H1 (cell line): ENCODE measurements at regions not wholly inside any gene's neighbourhood (a gene's known extent, or its start where the extent isn't known, plus 50 kb on each side); places are given as distances from the start of the nearest gene placed in this dataset.

Experiments
- CTCF ChIA-PET: fragments of 300-600 bp; sonication (Branson Sonifier 250); formaldehyde crosslinking; loops from one replicate; lab custom pipeline; 2021; ENCODE audit not compliant: partially characterized antibody; lab: Charles Lee
- POLR2A ChIA-PET: fragments of 300-600 bp; sonication (Branson Sonifier 250); formaldehyde crosslinking; loops from one replicate; lab custom pipeline; 2021; ENCODE audit warnings: inconsistent platforms; ENCODE audit not compliant: partially characterized antibody; lab: Charles Lee
- DNase-seq, 2 experiments: peaks; one replicate each; pipeline versions ENCODE4 v3.0.0 to v3.0.0-alpha.2; 2010 to 2022; ENCODE audit warnings: low spot score in 2 of 2, low read depth in 1 of 2, mixed read lengths in 1 of 2
- FAIRE-seq: peaks from 2 replicates; lab custom pipeline; 2011; peaks lifted over from hg19 to GRCh38; lab: Jason Lieb, UNC
- H2AFZ ChIP-seq: 2 replicates; pipeline ENCODE4 v1.8.1; 2012; ENCODE audit warnings: low read length, inconsistent platforms
- H2AK5ac ChIP-seq: 2 replicates; pipeline ENCODE4 v1.6.1; 2013; ENCODE audit warnings: low read depth, low read length
- H2BK120ac ChIP-seq: replicated peaks from 2 replicates; pipeline ENCODE3; 2013; ENCODE audit warnings: low read depth, low read length, inconsistent platforms
- H2BK12ac ChIP-seq: 2 replicates; pipeline ENCODE4 v1.6.1; 2013; ENCODE audit warnings: low read depth, low read length
- H2BK15ac ChIP-seq: 2 replicates; pipeline ENCODE4 v1.6.1; 2013; ENCODE audit warnings: low read length
- H2BK20ac ChIP-seq: 2 replicates; pipeline ENCODE4 v1.6.1; 2013; ENCODE audit warnings: low read length
- H2BK5ac ChIP-seq: 2 replicates; pipeline ENCODE4 v1.6.1; 2013; ENCODE audit warnings: low read depth, low read length
- H3K14ac ChIP-seq: 2 replicates; pipeline ENCODE4 v1.6.1; 2013; ENCODE audit warnings: inconsistent platforms; ENCODE audit not compliant: insufficient read length
- H3K18ac ChIP-seq: 2 replicates; pipeline ENCODE4 v1.6.1; 2013; ENCODE audit warnings: low read length; ENCODE audit errors: extremely low read depth
- H3K23ac ChIP-seq: 2 replicates; pipeline ENCODE4 v1.6.1; 2013; ENCODE audit warnings: inconsistent platforms; ENCODE audit not compliant: insufficient read length
- H3K23me2 ChIP-seq: 2 replicates; pipeline ENCODE4 v1.6.1; 2013; ENCODE audit warnings: low read depth, low read length
- H3K27ac ChIP-seq: 2 replicates; pipeline ENCODE4 v1.6.1; 2011; ENCODE audit warnings: low read depth, low read length, inconsistent platforms
- H3K27me3 ChIP-seq, 4 experiments: replicated peaks in 1 of 4; 1 replicate in 1 of 4; 2 replicates in 3 of 4; pipeline versions ENCODE4 v1.6.1 to v1.8.1; 2011 to 2013; ENCODE audit warnings: low read length in 3 of 4, mild to moderate bottlenecking in 3 of 4, inconsistent platforms in 2 of 4, mixed read lengths in 2 of 4, moderate library complexity in 1 of 4; ENCODE audit not compliant: control insufficient read depth in 3 of 4, insufficient read depth in 3 of 4; ENCODE audit errors: extremely low read depth in 1 of 4
- H3K36me3 ChIP-seq, 4 experiments: 2 replicates each; pipeline versions ENCODE4 v1.6.1 to v1.8.1; 2011 to 2013; ENCODE audit warnings: mild to moderate bottlenecking in 4 of 4, low read length in 3 of 4, moderate library complexity in 2 of 4, control low read depth in 1 of 4, inconsistent platforms in 1 of 4; ENCODE audit not compliant: insufficient read depth in 4 of 4, control insufficient read depth in 2 of 4
- H3K4ac ChIP-seq: replicated peaks from 2 replicates; pipeline ENCODE3; 2013; ENCODE audit warnings: low read length, low read depth, mixed read lengths, inconsistent platforms; ENCODE audit not compliant: insufficient read length
- H3K4me1 ChIP-seq, 4 experiments: replicated peaks in 1 of 4; 1 replicate in 1 of 4; 2 replicates in 3 of 4; pipeline versions ENCODE4 v1.6.1 to v1.8.1; 2011 to 2013; ENCODE audit warnings: low read length in 3 of 4, inconsistent platforms in 2 of 4, mixed read lengths in 1 of 4; ENCODE audit not compliant: insufficient read depth in 4 of 4, control insufficient read depth in 3 of 4
- H3K4me2 ChIP-seq, 2 experiments: 2 replicates each; pipeline versions ENCODE4 v1.6.1 to v1.8.1; 2011 to 2013; ENCODE audit warnings: low read depth in 2 of 2, low read length in 2 of 2, control low read depth in 1 of 2, inconsistent platforms in 1 of 2, mild to moderate bottlenecking in 1 of 2; ENCODE audit not compliant: insufficient read depth in 1 of 2
- H3K4me3 ChIP-seq, 4 experiments: fragments of 200-600, 300-600 bp in 1 of 4; sonication (generic), shearing (Covaris generic), sonication (Bioruptor Twin) in 1 of 4; 2 replicates each; pipeline versions ENCODE4 v1.5.1 to v1.8.1; 2011 to 2016; ENCODE audit warnings: low read length in 4 of 4, low read depth in 3 of 4, control low read depth in 2 of 4, inconsistent platforms in 2 of 4, mild to moderate bottlenecking in 2 of 4, mixed read lengths in 1 of 4, moderate library complexity in 1 of 4; ENCODE audit not compliant: insufficient read depth in 2 of 4; ENCODE audit errors: extremely low read depth in 1 of 4
- H3K56ac ChIP-seq: replicated peaks from 2 replicates; pipeline ENCODE3; 2013; ENCODE audit warnings: low read depth, mild to moderate bottlenecking, mixed read lengths, low read length, inconsistent platforms; ENCODE audit not compliant: insufficient read length
- H3K79me1 ChIP-seq: 2 replicates; pipeline ENCODE4 v1.6.1; 2013; ENCODE audit warnings: low read depth, low read length, control low read depth
- H3K79me2 ChIP-seq, 2 experiments: 2 replicates each; pipeline versions ENCODE4 v1.6.1 to v1.8.1; 2012 to 2013; ENCODE audit warnings: low read length in 2 of 2, mild to moderate bottlenecking in 2 of 2, inconsistent platforms in 1 of 2; ENCODE audit not compliant: insufficient read depth in 2 of 2, control insufficient read depth in 1 of 2
- H3K9ac ChIP-seq, 4 experiments: replicated peaks in 1 of 4; 1 replicate in 1 of 4; 2 replicates in 3 of 4; pipeline versions ENCODE4 v1.6.1 to v1.8.1; 2011 to 2013; ENCODE audit warnings: low read depth in 3 of 4, low read length in 3 of 4, control low read depth in 2 of 4, mild to moderate bottlenecking in 2 of 4, moderate library complexity in 2 of 4, inconsistent platforms in 1 of 4; ENCODE audit errors: extremely low read depth in 1 of 4
- H3K9me3 ChIP-seq, 2 experiments: 2 replicates each; pipeline versions ENCODE4 v1.6.1 to v1.8.1; 2012 to 2013; ENCODE audit warnings: mild to moderate bottlenecking in 2 of 2, moderate library complexity in 2 of 2, control low read depth in 1 of 2, inconsistent platforms in 1 of 2, low read depth in 1 of 2, low read length in 1 of 2, mixed read lengths in 1 of 2; ENCODE audit not compliant: insufficient read depth in 2 of 2
- H4K20me1 ChIP-seq, 2 experiments: replicated peaks in 1 of 2; 2 replicates each; pipeline versions ENCODE3 to v1.8.1; 2011 to 2013; ENCODE audit warnings: inconsistent platforms in 2 of 2, low read length in 2 of 2, mild to moderate bottlenecking in 1 of 2; ENCODE audit not compliant: insufficient read depth in 2 of 2, control insufficient read depth in 1 of 2
- H4K5ac ChIP-seq: 2 replicates; pipeline ENCODE4 v1.6.1; 2013; ENCODE audit warnings: low read length, low read depth, mixed read lengths, inconsistent platforms; ENCODE audit not compliant: insufficient read length
- H4K8ac ChIP-seq: 2 replicates; pipeline ENCODE4 v1.8.0; 2013; ENCODE audit warnings: mild to moderate bottlenecking, moderate library complexity, low read length, inconsistent platforms; ENCODE audit not compliant: insufficient read depth; ENCODE audit errors: extremely low read depth
- H4K91ac ChIP-seq: replicated peaks from 2 replicates; pipeline ENCODE3; 2013; ENCODE audit warnings: low read length, mixed read lengths, inconsistent platforms; ENCODE audit not compliant: insufficient read length
- BACH1 ChIP-seq: IDR thresholded peaks from 2 replicates; pipeline ENCODE4 v1.6.1; 2012; ENCODE audit warnings: low read length, improper control_type of control experiment
- CBX5 ChIP-seq: fragments of 300-800, 300-1000 bp; sonication (generic); IDR thresholded peaks from 2 replicates; pipeline ENCODE4 v1.7.1; 2016; ENCODE audit warnings: antibody characterized with exemption, low read length, low read depth
- CHD1 ChIP-seq: IDR thresholded peaks from 2 replicates; pipeline ENCODE4 v1.6.1; 2012; ENCODE audit warnings: low read depth, low read length, improper control_type of control experiment
- GTF2F1 ChIP-seq: IDR thresholded peaks from 2 replicates; pipeline ENCODE4 v1.6.1; 2012; ENCODE audit warnings: low read depth, low read length, improper control_type of control experiment, borderline replicate concordance
- JUND ChIP-seq: IDR thresholded peaks from 2 replicates; pipeline ENCODE4 v1.6.1; 2011; ENCODE audit warnings: mild to moderate bottlenecking, improper control_type of control experiment, low read length
- POLR2AphosphoS5 ChIP-seq: IDR thresholded peaks from 2 replicates; pipeline ENCODE4 v1.6.1; 2011; ENCODE audit warnings: low read depth, low read length
- RBBP5 ChIP-seq: IDR thresholded peaks from 2 replicates; pipeline ENCODE4 v1.7.1; 2012; ENCODE audit warnings: low read depth, mild to moderate bottlenecking, inconsistent platforms, low read length, moderate library complexity, borderline replicate concordance
- SIN3A ChIP-seq, 2 experiments: IDR thresholded peaks in 1 of 2; conservative IDR thresholded peaks in 1 of 2; 2 replicates each; pipeline ENCODE4 v1.6.1; 2011 to 2012; ENCODE audit warnings: low read length in 2 of 2, improper control_type of control experiment in 1 of 2, low read depth in 1 of 2, mild to moderate bottlenecking in 1 of 2
- WGBS, 2 experiments: shearing (Covaris generic) in 1 of 2; methylation state at CpG; one replicate each; pipeline versions ENCODE4 v1.1.6 to v1.1.7; 2013 to 2015; ENCODE audit warnings: low lambda C conversion rate in 2 of 2, mixed read lengths in 2 of 2, inconsistent platforms in 1 of 2, low coverage in 1 of 2, missing lambda C conversion rate in 1 of 2; ENCODE audit not compliant: insufficient replicate concordance in 2 of 2, insufficient coverage in 1 of 2, insufficient read length in 1 of 2; ENCODE audit errors: extremely low coverage in 1 of 2, missing lambda C conversion rate in 1 of 2; 5-methylcytosine and 5-hydroxymethylcytosine counted together
- TF ChIP-seq, protein P1 (sequence below): IDR thresholded peaks from 2 replicates; pipeline ENCODE4 v1.6.1; 2011; ENCODE audit warnings: low read depth, mild to moderate bottlenecking, low read length; ENCODE audit not compliant: insufficient read depth
- TF ChIP-seq, protein P2 (sequence below): IDR thresholded peaks from 2 replicates; pipeline ENCODE4 v1.6.1; 2012; ENCODE audit warnings: inconsistent platforms
- TF ChIP-seq, protein P3 (sequence below): IDR thresholded peaks from 2 replicates; pipeline ENCODE4 v1.6.1; 2011; ENCODE audit warnings: low read length, improper control_type of control experiment

DNA sequence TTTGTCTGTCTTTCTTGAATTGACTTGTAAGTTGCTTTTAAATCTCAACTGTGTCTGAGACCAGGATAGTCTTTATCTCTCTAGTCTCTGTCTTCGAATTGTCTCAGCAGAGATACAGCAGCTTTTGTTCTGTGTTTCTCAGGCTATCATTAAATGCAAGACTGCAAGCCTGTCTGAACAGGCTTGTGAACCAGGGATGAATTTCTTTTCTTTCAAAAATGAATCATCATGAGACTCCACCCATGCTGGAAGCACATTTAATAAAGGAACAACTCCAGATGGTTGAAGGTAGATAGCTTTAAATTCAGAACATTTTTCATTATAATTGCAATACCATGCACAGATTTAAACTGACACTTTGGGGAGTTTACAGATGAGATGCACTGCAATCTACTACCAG, 155.9 kb downstream of the SEC23IP start (continued):
- TF ChIP-seq POLR2AphosphoS5 = no peak
- TF ChIP-seq, all 59 proteins: peak for 0

DNA sequence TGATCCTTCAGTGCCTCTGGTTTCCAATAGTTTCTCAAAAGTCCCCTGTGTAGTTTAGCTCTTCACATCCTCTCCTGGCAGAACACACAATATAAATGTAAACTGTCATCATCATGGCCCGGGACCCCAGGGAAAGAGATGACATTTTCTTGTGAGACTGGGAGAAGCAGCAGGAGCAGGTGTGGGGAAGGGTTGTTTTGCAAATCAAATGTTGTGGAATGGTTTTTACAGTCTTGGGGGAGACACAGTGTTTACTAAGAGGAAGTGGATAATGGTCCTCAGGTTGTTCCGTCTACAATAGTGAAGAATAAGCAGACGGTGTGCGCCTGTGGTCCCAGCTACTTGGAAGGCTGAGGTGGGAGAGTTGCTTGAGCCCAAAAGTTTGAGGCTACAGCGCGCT, 159.1 kb downstream of the SEC23IP start:
- DNase-seq = no peak
- Histone ChIP-seq H3K4me1 (peaks cover 0 to 8% (median 0%) of the 10 kb centered on the region in 4 experiments; a peak in 3 of 7 replicates), H3K4me2 (no peak overlapping the region), H3K23ac (no peak overlapping the region), H3K18ac (no peak overlapping the region), H4K20me1 (no peaks in the 10 kb centered on the region), H3K36me3 (no peaks in the 10 kb centered on the region), H3K27me3 (no peaks in the 10 kb centered on the region), H3K56ac (no peak overlapping the region), H3K79me1 (no peaks in the 10 kb centered on the region), H3K14ac (no peak overlapping the region), H4K5ac (no peak overlapping the region), H4K8ac (no peak overlapping the region), H3K9me3 (no peaks in the 10 kb centered on the region), H4K91ac (no peak overlapping the region), H3K27ac (no peak overlapping the region), H2BK20ac (no peak overlapping the region), H2BK12ac (no peak overlapping the region), H2BK15ac (no peak overlapping the region), H3K4me3 (no peak overlapping the region), H2BK120ac (no peak overlapping the region), H2AFZ (peak overlapping the region; percentile 63; the same call in 1 of the 2 replicates), H3K4ac (no peak overlapping the region), H2BK5ac (no peak overlapping the region), H3K79me2 (no peaks in the 10 kb centered on the region), H3K9ac (no peak overlapping the region), H3K23me2 (no peaks in the 10 kb centered on the region), H2AK5ac (no peak overlapping the region)
- CTCF ChIA-PET = no interaction called here
- no peak for FAIRE-seq
- POLR2A ChIA-PET = no interaction called here
- 87% methylated on average over 6 of the region's 6 CpGs; no CpG with 5 or more reads in 1 of the 2 experiments for whole genome bisulfite sequencing, 2 experiments
- TF ChIP-seq CBX5 (no peak), SIN3A (conservative IDR thresholded peaks at IDR 0.05 in 1 of 2, IDR thresholded peaks at IDR 0.05 in 1 of 2; ENCODE audit: low read depth in 1 of 2, low read length in 2 of 2) (no peak), CHD1 (no peak), BACH1 (no peak), JUND (no peak), GTF2F1 (no peak), RBBP5 (no peak)
- TF ChIP-seq, protein P1, sequence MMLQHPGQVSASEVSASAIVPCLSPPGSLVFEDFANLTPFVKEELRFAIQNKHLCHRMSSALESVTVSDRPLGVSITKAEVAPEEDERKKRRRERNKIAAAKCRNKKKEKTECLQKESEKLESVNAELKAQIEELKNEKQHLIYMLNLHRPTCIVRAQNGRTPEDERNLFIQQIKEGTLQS = no peak
- TF ChIP-seq, protein P2, sequence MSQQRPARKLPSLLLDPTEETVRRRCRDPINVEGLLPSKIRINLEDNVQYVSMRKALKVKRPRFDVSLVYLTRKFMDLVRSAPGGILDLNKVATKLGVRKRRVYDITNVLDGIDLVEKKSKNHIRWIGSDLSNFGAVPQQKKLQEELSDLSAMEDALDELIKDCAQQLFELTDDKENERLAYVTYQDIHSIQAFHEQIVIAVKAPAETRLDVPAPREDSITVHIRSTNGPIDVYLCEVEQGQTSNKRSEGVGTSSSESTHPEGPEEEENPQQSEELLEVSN = no peak
- TF ChIP-seq, protein P3, sequence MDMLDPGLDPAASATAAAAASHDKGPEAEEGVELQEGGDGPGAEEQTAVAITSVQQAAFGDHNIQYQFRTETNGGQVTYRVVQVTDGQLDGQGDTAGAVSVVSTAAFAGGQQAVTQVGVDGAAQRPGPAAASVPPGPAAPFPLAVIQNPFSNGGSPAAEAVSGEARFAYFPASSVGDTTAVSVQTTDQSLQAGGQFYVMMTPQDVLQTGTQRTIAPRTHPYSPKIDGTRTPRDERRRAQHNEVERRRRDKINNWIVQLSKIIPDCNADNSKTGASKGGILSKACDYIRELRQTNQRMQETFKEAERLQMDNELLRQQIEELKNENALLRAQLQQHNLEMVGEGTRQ = no peak
